Neutrophil (primary cell): ENCODE measurements at regions not wholly inside any gene's neighbourhood (a gene's known extent, or its start where the extent isn't known, plus 50 kb on each side); places are given as distances from the start of the nearest gene placed in this dataset.

ENCODE experiments used
- H3K27ac ChIP-seq: fragments of 200-600 bp; sonication (generic); 2 replicates; pipeline ENCODE4 v1.5.1; 2016; ENCODE audit warnings: mild to moderate bottlenecking, moderate library complexity
- H3K27me3 ChIP-seq: fragments of 200-600 bp; sonication (generic); 2 replicates; pipeline ENCODE4 v1.6.0; 2016; ENCODE audit warnings: mild to moderate bottlenecking
- H3K36me3 ChIP-seq: fragments of 200-600 bp; sonication (generic); 2 replicates; pipeline ENCODE4 v1.5.1; 2017
- H3K4me1 ChIP-seq, 2 experiments: fragments of 200-600 bp in 1 of 2; sonication (generic) in 1 of 2; 1 replicate in 1 of 2; 2 replicates in 1 of 2; pipeline versions ENCODE4 v1.5.1 to v1.6.1; 2013 to 2016; ENCODE audit warnings: low read depth in 1 of 2, low read length in 1 of 2, mild to moderate bottlenecking in 1 of 2, moderate library complexity in 1 of 2; ENCODE audit not compliant: control insufficient read depth in 1 of 2, insufficient read depth in 1 of 2
- H3K4me3 ChIP-seq, 2 experiments: fragments of 200-600 bp in 1 of 2; sonication (generic) in 1 of 2; 1 replicate in 1 of 2; 2 replicates in 1 of 2; pipeline ENCODE4 v1.5.1; 2013 to 2016; ENCODE audit warnings: low read depth in 1 of 2, low read length in 1 of 2, mild to moderate bottlenecking in 1 of 2, moderate library complexity in 1 of 2
- H3K9me3 ChIP-seq: fragments of 200-600 bp; sonication (generic); 2 replicates; pipeline ENCODE4 v1.5.1; 2016
- CTCF ChIP-seq: fragments of 200-600 bp; sonication (generic); IDR thresholded peaks from 2 replicates; pipeline ENCODE4 v1.5.1; 2016; ENCODE audit warnings: antibody characterized with exemption

DNA sequence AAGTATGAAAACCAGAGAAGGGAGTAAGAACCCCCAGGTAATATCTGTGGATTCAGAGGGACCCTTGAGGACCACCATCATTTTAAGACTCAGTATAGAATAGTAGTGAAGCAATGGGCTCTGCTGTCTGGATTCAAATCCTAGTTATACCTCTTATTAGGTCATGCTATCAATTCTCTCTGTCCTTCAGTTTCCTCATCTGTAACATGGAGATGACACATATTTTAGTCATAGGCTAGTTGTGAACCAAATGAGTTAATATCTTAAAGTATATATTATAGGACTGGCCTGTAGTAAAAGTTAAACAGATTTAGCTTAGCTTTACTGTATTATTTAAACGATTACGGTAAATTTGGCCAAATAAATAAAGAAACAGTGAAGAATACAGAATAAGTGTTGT is 177.3 kb upstream of the GOLIM4 start:
- Histone ChIP-seq H3K27ac (no peak overlapping the region), H3K36me3 (no peaks in the 10 kb centered on the region), H3K27me3 (no peaks in the 10 kb centered on the region), H3K4me1 (no peaks in the 10 kb centered on the region), H3K4me3 (no peak overlapping the region), H3K9me3 (no peaks in the 10 kb centered on the region)
- no peak for TF ChIP-seq CTCF

GRCh38 chr3:168272343-168272985 is 176.7 kb upstream of the GOLIM4 start:
- H3K27ac ChIP-seq = no peak overlapping the region
- TF ChIP-seq CTCF = no peak
- H3K4me1 ChIP-seq = no peaks in the 10 kb centered on the region
- H3K9me3 ChIP-seq = no peaks in the 10 kb centered on the region
- H3K4me3 ChIP-seq = no peak overlapping the region
- H3K27me3 ChIP-seq = no peaks in the 10 kb centered on the region
- H3K36me3 ChIP-seq = no peaks in the 10 kb centered on the region

DNA sequence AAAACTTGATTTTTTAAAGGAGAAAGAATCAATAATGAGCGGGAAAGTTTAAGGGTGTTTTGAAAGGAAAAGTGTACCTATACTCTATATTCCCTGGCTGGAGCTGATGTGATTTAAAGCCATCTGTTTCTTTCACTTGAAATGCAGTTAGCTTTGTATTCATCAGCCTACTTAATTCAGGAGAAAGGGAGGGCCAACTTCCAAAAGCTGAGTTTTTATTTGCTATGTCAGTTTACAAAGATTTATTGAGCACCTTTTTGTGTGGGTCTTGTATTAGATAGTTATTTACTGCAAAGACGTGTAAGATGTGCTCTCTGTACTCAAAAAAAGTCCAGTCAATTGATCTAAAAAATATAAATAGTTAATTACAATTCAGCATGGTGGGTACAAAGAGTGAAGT is 176.2 kb upstream of the GOLIM4 start:
- Histone ChIP-seq H3K36me3 (no peaks in the 10 kb centered on the region), H3K4me1 (no peaks in the 10 kb centered on the region), H3K4me3 (no peak overlapping the region), H3K9me3 (no peaks in the 10 kb centered on the region), H3K27me3 (no peaks in the 10 kb centered on the region), H3K27ac (no peak overlapping the region)
- TF ChIP-seq CTCF = no peak

- TF ChIP-seq CTCF = no peak
- H3K27me3 ChIP-seq = no peaks in the 10 kb centered on the region
- H3K27ac ChIP-seq = no peak overlapping the region
- H3K36me3 ChIP-seq = no peaks in the 10 kb centered on the region
- no peaks in the 10 kb centered on the region for H3K9me3 ChIP-seq
- no peak overlapping the region for H3K4me3 ChIP-seq
- no peaks in the 10 kb centered on the region for H3K4me1 ChIP-seq
Observed at GRCh38 chr3:168269001-168269400, 173.3 kb upstream of the GOLIM4 start.

DNA sequence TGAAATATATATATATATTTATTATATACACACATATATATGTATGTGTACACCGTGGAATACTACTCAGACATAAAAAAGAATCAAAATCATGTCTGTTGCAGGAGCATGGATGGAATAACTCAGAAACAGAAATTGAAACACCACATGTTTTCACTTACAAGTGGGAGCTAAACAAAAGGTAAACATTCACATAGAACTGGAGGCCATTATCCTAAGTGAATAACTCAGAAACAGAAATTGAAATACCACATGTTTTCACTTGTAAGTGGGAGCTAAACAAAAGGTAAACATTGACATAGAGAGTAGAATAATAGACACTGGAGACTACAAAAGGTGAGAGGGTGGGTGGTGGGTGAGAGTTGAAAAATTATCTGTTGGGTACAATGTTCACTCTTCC is 171.5 kb upstream of the GOLIM4 start:
- H3K4me1 ChIP-seq = no peaks in the 10 kb centered on the region
- no peaks in the 10 kb centered on the region for H3K36me3 ChIP-seq
- H3K9me3 ChIP-seq = no peaks in the 10 kb centered on the region
- TF ChIP-seq CTCF = no peak
- H3K4me3 ChIP-seq = no peak overlapping the region
- no peaks in the 10 kb centered on the region for H3K27me3 ChIP-seq
- H3K27ac ChIP-seq = no peak overlapping the region

DNA sequence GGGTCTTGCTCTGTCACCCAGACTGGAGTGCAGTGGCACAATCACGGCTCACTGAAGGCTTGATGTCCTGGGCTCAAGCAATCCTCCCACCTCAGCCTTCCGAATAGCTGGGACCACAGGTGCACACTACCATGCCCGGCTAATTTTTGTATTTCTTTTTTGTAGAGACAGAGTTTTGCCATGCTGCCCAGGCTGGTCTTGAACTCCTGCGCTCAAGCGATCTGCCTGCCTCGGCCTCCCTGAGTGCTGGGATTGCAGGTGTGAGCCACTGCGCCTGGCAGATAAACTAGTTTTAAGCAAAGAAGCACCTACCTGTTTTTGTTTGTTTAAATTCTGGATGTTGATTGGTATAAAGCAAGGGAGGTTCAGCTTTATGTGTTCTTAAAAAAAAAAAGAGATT is 170.6 kb upstream of the GOLIM4 start:
- H3K27ac ChIP-seq = no peak overlapping the region
- H3K9me3 ChIP-seq = no peaks in the 10 kb centered on the region
- no peaks in the 10 kb centered on the region for H3K36me3 ChIP-seq
- H3K27me3 ChIP-seq = no peaks in the 10 kb centered on the region
- TF ChIP-seq CTCF = no peak
- no peak overlapping the region for H3K4me3 ChIP-seq
- H3K4me1 ChIP-seq = no peaks in the 10 kb centered on the region
